Gastrocnemius medialis (tissue), 4 donors: ENCODE measurements at regions not wholly inside any gene's neighbourhood (a gene's known extent, or its start where the extent isn't known, plus 50 kb on each side); places are given as distances from the start of the nearest gene placed in this dataset.

Experiments used
- ATAC-seq, 2 donors: fragments of 150-250 bp; one replicate each; pipeline ENCODE4 v1.9.1; 2016
- DNase-seq, 2 donors: peaks; one replicate each; pipeline ENCODE4 v3.0.0-alpha.2; 2019
- H3K27ac ChIP-seq, 4 donors: fragments of 200-600 bp; sonication (generic); 1 replicate in 1 of 4; 2 replicates in 3 of 4; pipeline ENCODE4 v1.5.1; 2016 to 2018; ENCODE audit warnings: mild to moderate bottlenecking in 2 of 4, moderate library complexity in 1 of 4
- H3K27me3 ChIP-seq, 3 donors: fragments of 200-600 bp; sonication (generic) in 2 of 3; 1 replicate in 1 of 3; 2 replicates in 2 of 3; pipeline versions ENCODE4 v1.5.1 to v1.6.0; 2016 to 2019; ENCODE audit warnings: mild to moderate bottlenecking in 1 of 3, moderate library complexity in 1 of 3
- H3K36me3 ChIP-seq, 2 donors: fragments of 200-600 bp; sonication (generic) in 1 of 2; one replicate each; pipeline ENCODE4 v1.5.1; 2017 to 2018
- H3K4me1 ChIP-seq, 2 donors: fragments of 200-600 bp; sonication (generic) in 1 of 2; one replicate each; pipeline ENCODE4 v1.5.1; 2016 to 2017; ENCODE audit warnings: mild to moderate bottlenecking in 2 of 2
- H3K4me3 ChIP-seq, 4 donors: fragments of 200-600 bp; sonication (generic) in 3 of 4; 1 replicate in 1 of 4; 2 replicates in 3 of 4; pipeline ENCODE4 v1.5.1; 2016 to 2019; ENCODE audit warnings: mild to moderate bottlenecking in 2 of 4
- H3K9me3 ChIP-seq, 3 donors: fragments of 200-600 bp; sonication (generic) in 2 of 3; 1 replicate in 1 of 3; 2 replicates in 2 of 3; pipeline ENCODE4 v1.5.1; 2016 to 2019
- POLR2A ChIP-seq, 2 donors: fragments of 450-650 bp; IDR thresholded peaks; one replicate each; pipeline ENCODE4 v1.6.1; 2017; ENCODE audit warnings: antibody characterized with exemption in 2 of 2, mild to moderate bottlenecking in 2 of 2, moderate library complexity in 2 of 2
- in situ Hi-C, 4 donors: fragments of 200-750 bp; cut with MboI; loops; one replicate each; pipeline versions ENCODE4 v1.15.0 to v1.8.0; 2017; ENCODE audit warnings: low sequenced_read_pairs in 4 of 4
- intact Hi-C: fragments of 100-400 bp; cut with DNase I; formaldehyde crosslinking; loops from one replicate; pipeline ENCODE4 v1.15.1; 2023; ENCODE audit warnings: low total_unique reads
- TF ChIP-seq, protein P1 (sequence below), 5 experiments: fragments of 450-650 bp in 3 of 5; fragments of 200-600 bp in 2 of 5; sonication (generic) in 2 of 5; IDR thresholded peaks in 4 of 5; conservative IDR thresholded peaks in 1 of 5; 1 replicate in 4 of 5; 2 replicates in 1 of 5; pipeline ENCODE4 v1.5.1; 2016 to 2019; ENCODE audit warnings: antibody characterized with exemption in 5 of 5, mild to moderate bottlenecking in 3 of 5, moderate library complexity in 3 of 5

DNA sequence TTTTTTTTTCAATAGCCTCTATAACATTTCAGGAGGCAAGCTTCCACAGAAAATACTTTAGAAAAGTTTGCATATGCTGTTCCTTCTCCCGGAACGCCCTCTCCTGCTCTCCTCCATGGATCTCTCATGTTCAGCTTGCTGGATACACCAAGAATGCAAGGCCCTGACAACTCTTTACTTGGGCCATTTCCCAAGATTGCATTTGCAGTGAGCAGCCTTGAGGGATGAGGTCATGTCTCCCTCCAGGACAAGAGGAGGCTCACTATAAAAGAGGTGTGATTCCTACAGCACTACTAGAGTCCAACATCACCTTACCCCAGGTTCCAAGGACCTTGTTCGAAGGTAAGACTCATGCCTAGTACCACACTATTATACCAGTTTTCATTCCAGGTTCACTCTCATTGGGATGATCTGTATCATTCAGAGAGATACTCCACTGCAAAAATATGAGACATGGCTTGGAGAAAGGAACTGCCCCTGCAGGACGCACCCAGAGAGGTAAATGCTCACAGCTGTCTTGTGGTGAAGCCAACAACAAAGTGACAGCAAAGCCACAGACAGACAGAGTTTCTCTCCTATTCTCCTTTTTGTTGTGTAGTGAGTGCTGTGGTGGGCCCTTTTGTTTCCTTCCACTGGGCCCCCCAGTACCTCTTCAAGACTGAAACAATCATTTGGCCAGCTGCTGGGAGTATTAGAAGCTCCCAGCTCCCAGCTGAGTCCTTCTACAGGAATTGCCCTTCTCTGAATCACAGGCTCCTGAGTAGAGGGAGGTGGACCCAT, 151.7 kb upstream of the ZNF366 start:
- no peaks in the 10 kb centered on the region for H3K27me3 ChIP-seq
- TF ChIP-seq, protein P1, sequence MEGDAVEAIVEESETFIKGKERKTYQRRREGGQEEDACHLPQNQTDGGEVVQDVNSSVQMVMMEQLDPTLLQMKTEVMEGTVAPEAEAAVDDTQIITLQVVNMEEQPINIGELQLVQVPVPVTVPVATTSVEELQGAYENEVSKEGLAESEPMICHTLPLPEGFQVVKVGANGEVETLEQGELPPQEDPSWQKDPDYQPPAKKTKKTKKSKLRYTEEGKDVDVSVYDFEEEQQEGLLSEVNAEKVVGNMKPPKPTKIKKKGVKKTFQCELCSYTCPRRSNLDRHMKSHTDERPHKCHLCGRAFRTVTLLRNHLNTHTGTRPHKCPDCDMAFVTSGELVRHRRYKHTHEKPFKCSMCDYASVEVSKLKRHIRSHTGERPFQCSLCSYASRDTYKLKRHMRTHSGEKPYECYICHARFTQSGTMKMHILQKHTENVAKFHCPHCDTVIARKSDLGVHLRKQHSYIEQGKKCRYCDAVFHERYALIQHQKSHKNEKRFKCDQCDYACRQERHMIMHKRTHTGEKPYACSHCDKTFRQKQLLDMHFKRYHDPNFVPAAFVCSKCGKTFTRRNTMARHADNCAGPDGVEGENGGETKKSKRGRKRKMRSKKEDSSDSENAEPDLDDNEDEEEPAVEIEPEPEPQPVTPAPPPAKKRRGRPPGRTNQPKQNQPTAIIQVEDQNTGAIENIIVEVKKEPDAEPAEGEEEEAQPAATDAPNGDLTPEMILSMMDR (IDR thresholded peaks at IDR 0.05 in 4 of 5, conservative IDR thresholded peaks at IDR 0.05 in 1 of 5): no peak
- TF ChIP-seq POLR2A (IDR thresholded peaks at IDR 0.05): no peak
- in situ Hi-C loops: no loop called here
- DNase-seq (no peak), ATAC-seq (peak; percentile 12 to 21)
- H3K27ac ChIP-seq: peak overlapping the region; percentile 62 to 75 (median 64)
- H3K9me3 ChIP-seq: no peaks in the 10 kb centered on the region
- no peaks in the 10 kb centered on the region for H3K36me3 ChIP-seq
- no peak overlapping the region for H3K4me3 ChIP-seq
- intact Hi-C loops: no loop called here
- peaks cover 30 to 39% of the 10 kb centered on the region in 2 donors for H3K4me1 ChIP-seq

DNA sequence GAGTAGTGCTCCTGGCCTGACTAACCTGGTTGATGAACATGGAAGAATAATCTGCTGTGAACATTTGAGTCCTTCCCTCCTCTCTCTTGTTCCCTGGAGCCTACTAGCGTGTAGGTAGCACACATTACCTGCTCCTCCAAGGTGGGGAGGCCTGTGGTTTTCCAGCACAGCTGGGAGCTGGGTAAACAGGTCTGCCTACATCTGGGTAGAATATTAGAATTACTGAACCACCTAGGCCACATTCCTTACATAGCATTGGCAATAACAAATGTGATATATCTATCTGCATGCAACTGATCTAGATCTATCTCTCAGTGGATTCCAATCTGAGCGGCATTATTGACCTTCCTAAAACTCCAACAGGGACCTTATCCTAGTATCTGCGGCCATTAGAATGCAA, 151.0 kb upstream of the ZNF366 start:
- H3K9me3 ChIP-seq: no peaks in the 10 kb centered on the region
- in situ Hi-C loops: no loop called here
- H3K27ac ChIP-seq: no peak overlapping the region
- DNase-seq (no peak), ATAC-seq (no peak)
- intact Hi-C loops: no loop called here
- H3K4me3 ChIP-seq: no peak overlapping the region
- H3K27me3 ChIP-seq: no peaks in the 10 kb centered on the region
- TF ChIP-seq, protein P1 (IDR thresholded peaks at IDR 0.05 in 4 of 5, conservative IDR thresholded peaks at IDR 0.05 in 1 of 5): no peak
- no peak for TF ChIP-seq POLR2A (IDR thresholded peaks at IDR 0.05)
- no peaks in the 10 kb centered on the region for H3K36me3 ChIP-seq
- H3K4me1 ChIP-seq: peaks cover 30 to 39% of the 10 kb centered on the region in 2 donors

DNA sequence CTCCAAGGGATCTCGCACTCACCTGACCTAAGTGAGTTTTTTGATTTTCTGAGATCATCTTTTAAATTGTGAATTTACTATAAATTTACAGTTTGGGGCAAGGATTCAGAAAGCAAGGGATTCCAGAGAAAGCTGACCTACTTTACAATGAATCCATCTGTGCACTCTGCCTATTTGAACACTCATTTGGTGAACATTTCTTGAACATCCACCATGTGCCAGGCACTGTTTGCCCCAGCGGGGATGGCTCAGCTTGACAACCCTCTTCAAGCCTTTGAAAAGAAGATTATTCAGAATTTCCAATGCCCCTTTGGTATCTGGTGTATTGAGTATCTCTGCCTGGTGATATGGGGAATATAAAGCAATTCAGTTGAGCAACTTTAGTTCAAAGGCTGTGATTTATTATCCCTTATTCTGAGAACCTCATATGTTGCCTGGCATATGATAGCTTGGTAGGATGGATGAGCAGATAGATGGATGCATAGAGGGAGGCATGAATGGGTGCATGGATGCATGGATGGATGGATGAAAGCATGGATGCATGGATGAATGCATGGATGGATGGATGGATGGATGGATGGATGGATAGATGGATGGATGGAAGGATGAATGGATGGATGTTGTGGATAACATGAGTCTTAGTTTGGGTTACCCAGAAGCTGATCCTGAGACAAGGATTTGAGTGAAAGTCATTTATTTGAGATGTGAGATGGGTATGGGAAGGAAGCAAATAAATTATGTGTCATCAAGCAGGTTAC, 149.7 kb upstream of the ZNF366 start:
- Histone ChIP-seq H3K9me3 (no peaks in the 10 kb centered on the region), H3K4me3 (no peak overlapping the region), H3K27ac (no peak overlapping the region), H3K27me3 (no peaks in the 10 kb centered on the region), H3K4me1 (peaks cover 22 to 32% of the 10 kb centered on the region in 2 donors), H3K36me3 (no peaks in the 10 kb centered on the region)
- TF ChIP-seq POLR2A (IDR thresholded peaks at IDR 0.05): no peak
- TF ChIP-seq, protein P1 (IDR thresholded peaks at IDR 0.05 in 4 of 5, conservative IDR thresholded peaks at IDR 0.05 in 1 of 5): no peak
- ATAC-seq: no peak
- intact Hi-C loops: no loop called here
- no peak for DNase-seq
- in situ Hi-C loops: no loop called here

DNA sequence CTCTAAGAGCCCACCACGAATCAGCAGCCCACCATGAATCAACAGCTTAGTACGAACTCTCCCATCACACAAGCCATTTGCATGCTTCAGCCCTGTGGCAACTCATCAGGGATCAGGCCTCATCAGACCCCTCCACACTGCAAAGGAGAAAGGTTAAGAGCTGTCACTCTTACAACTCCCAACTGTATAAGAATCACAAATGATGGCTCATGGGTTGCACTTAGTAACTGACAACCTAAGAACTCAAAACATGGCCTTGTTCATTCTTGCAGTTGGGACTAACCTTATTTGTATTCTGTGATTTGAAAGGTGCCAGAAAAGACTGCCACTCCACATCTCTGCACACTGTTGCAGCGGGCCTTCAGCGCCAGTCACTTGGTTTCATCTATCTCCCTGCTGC, 149.1 kb upstream of the ZNF366 start:
- no peak for DNase-seq
- Histone ChIP-seq H3K27ac (no peak overlapping the region), H3K4me1 (peaks cover 17 to 26% of the 10 kb centered on the region in 2 donors), H3K27me3 (no peaks in the 10 kb centered on the region), H3K9me3 (no peaks in the 10 kb centered on the region), H3K4me3 (no peak overlapping the region), H3K36me3 (no peaks in the 10 kb centered on the region)
- in situ Hi-C loops: no loop called here
- TF ChIP-seq, protein P1 (IDR thresholded peaks at IDR 0.05 in 4 of 5, conservative IDR thresholded peaks at IDR 0.05 in 1 of 5): no peak
- intact Hi-C loops: no loop called here
- no peak for ATAC-seq
